HCT116 (cell line): ENCODE measurements at regions not wholly inside any gene's neighbourhood (a gene's known extent, or its start where the extent isn't known, plus 50 kb on each side); places are given as distances from the start of the nearest gene placed in this dataset.

Experiments used
- ATAC-seq: fragments of 200-7000 bp; cut with Tn5 transposase; 2 replicates; pipeline ENCODE4 v1.9.1; 2020; ENCODE audit warnings: mild to moderate bottlenecking, moderate library complexity
- BruUV-seq: library from RNA; stranded (reverse); fragments of 400-500 nt; replicated peaks from 2 replicates; lab custom pipeline; 2021; lab: Mats Ljungman, UMichigan
- CTCF ChIA-PET: fragments of 300-600 bp; sonication (Branson Sonifier 250); formaldehyde crosslinking; loops from one replicate; lab custom pipeline; 2021; ENCODE audit warnings: antibody characterized with exemption; lab: Charles Lee
- POLR2A ChIA-PET: fragments of 300-600, 350-600 bp; sonication (Branson Sonifier 250); formaldehyde crosslinking; loops from one replicate; lab custom pipeline; 2021; ENCODE audit warnings: antibody characterized with exemption; lab: Charles Lee
- RAD21 ChIA-PET, 2 experiments: fragments of 300-600 bp; sonication (Branson Sonifier 250); formaldehyde crosslinking; loops; one replicate each; lab custom pipeline; 2023; ENCODE audit warnings: low total read pairs in 2 of 2; ENCODE audit not compliant: uncharacterized antibody in 2 of 2, unreplicated experiment in 2 of 2, low non-redundant PET in 1 of 2; lab: Charles Lee
- DNase-seq: peaks from one replicate; pipeline ENCODE4 v3.0.0-alpha.2; 2010; ENCODE audit warnings: low read depth, low spot score
- H2AFZ ChIP-seq: fragments of 200-600 bp; shearing (Covaris generic), sonication (generic); 2 replicates; pipeline ENCODE4 v1.6.1; 2017; ENCODE audit warnings: low read depth, mixed run types, mixed read lengths, antibody characterized with exemption, low read length; ENCODE audit not compliant: poor library complexity, severe bottlenecking
- H3K27ac ChIP-seq: 2 replicates; pipeline ENCODE4 v1.5.1; 2012; ENCODE audit warnings: low read depth, low read length
- H3K27me3 ChIP-seq: fragments of 200-600 bp; sonication (generic); 2 replicates; pipeline ENCODE4 v1.6.1; 2016; ENCODE audit warnings: mixed run types, low read length, mixed read lengths; ENCODE audit not compliant: insufficient read depth
- H3K36me3 ChIP-seq, 2 experiments: fragments of 200-500 bp in 1 of 2; fragments of 200-600 bp in 1 of 2; sonication (Bioruptor generic) in 1 of 2; sonication (generic) in 1 of 2; 2 replicates each; pipeline versions ENCODE4 v1.5.1 to v1.6.1; 2014 to 2016; ENCODE audit warnings: low read length in 2 of 2, inconsistent platforms in 1 of 2, mixed read lengths in 1 of 2, mixed run types in 1 of 2; ENCODE audit not compliant: insufficient read depth in 2 of 2, control insufficient read depth in 1 of 2
- H3K4me1 ChIP-seq, 2 experiments: fragments of 200-600 bp in 1 of 2; sonication (generic) in 1 of 2; 2 replicates each; pipeline versions ENCODE4 v1.5.1 to v1.6.1; 2012 to 2017; ENCODE audit warnings: low read length in 2 of 2, inconsistent platforms in 1 of 2, mild to moderate bottlenecking in 1 of 2, mixed read lengths in 1 of 2, mixed run types in 1 of 2, moderate library complexity in 1 of 2; ENCODE audit not compliant: insufficient read depth in 2 of 2, control insufficient read depth in 1 of 2
- H3K4me2 ChIP-seq: fragments of 200-600 bp; sonication (generic); 2 replicates; pipeline ENCODE4 v1.6.1; 2017; ENCODE audit warnings: mixed run types, low read length, mixed read lengths
- H3K4me3 ChIP-seq, 2 experiments: fragments of 200-600 bp in 1 of 2; sonication (generic) in 1 of 2; replicated peaks in 1 of 2; 2 replicates each; pipeline ENCODE4 v1.5.1; 2011 to 2016; ENCODE audit warnings: low read length in 2 of 2, control low read depth in 1 of 2, low read depth in 1 of 2, mild to moderate bottlenecking in 1 of 2, mixed read lengths in 1 of 2, mixed run types in 1 of 2
- H3K79me2 ChIP-seq: fragments of 200-600 bp; sonication (generic); 2 replicates; pipeline ENCODE4 v1.6.1; 2017; ENCODE audit warnings: mild to moderate bottlenecking, mixed run types, low read length, moderate library complexity, mixed read lengths; ENCODE audit not compliant: insufficient read depth
- H3K9ac ChIP-seq: fragments of 200-600 bp; sonication (generic); 2 replicates; pipeline ENCODE4 v1.6.1; 2016; ENCODE audit warnings: low read length, mixed read lengths
- H3K9me2 ChIP-seq: fragments of 200-600 bp; sonication (generic), shearing (Covaris generic); 2 replicates; pipeline ENCODE4 v1.6.1; 2017; ENCODE audit warnings: mixed run types, mild to moderate bottlenecking, moderate library complexity; ENCODE audit not compliant: insufficient read depth
- H3K9me3 ChIP-seq, 2 experiments: fragments of 200-500 bp in 1 of 2; fragments of 200-600 bp in 1 of 2; sonication (Bioruptor generic) in 1 of 2; sonication (generic) in 1 of 2; 2 replicates each; pipeline ENCODE4 v1.6.1; 2014 to 2017; ENCODE audit warnings: low read length in 2 of 2, mixed read lengths in 2 of 2, inconsistent platforms in 1 of 2, low read depth in 1 of 2, mild to moderate bottlenecking in 1 of 2, mixed run types in 1 of 2, moderate library complexity in 1 of 2; ENCODE audit not compliant: control insufficient read depth in 1 of 2, insufficient read depth in 1 of 2
- H4K20me1 ChIP-seq: fragments of 200-600 bp; sonication (generic), shearing (Covaris generic); 2 replicates; pipeline ENCODE4 v1.6.1; 2017; ENCODE audit warnings: mixed run types, mild to moderate bottlenecking, moderate library complexity; ENCODE audit not compliant: insufficient read depth
- CBX3 ChIP-seq: IDR thresholded peaks from 2 replicates; pipeline ENCODE4 v1.6.1; 2012; ENCODE audit warnings: low read depth
- CEBPB ChIP-seq: IDR thresholded peaks from 2 replicates; pipeline ENCODE4 v1.6.1; 2012; ENCODE audit warnings: low read depth
- CTCF ChIP-seq, 3 experiments: fragments of 200-600 bp in 1 of 3; sonication (generic) in 1 of 3; IDR thresholded peaks in 2 of 3; conservative IDR thresholded peaks in 1 of 3; 2 replicates each; pipeline ENCODE4 v1.5.1; 2012 to 2017; ENCODE audit warnings: low read depth in 2 of 3, low read length in 2 of 3, antibody characterized with exemption in 1 of 3, borderline replicate concordance in 1 of 3, control low read depth in 1 of 3, mild to moderate bottlenecking in 1 of 3, mixed read lengths in 1 of 3, mixed run types in 1 of 3, moderate library complexity in 1 of 3; ENCODE audit not compliant: insufficient read depth in 1 of 3
- EGR1 ChIP-seq: IDR thresholded peaks from 2 replicates; pipeline ENCODE4 v1.6.1; 2012; ENCODE audit warnings: low read depth
- ELF1 ChIP-seq: IDR thresholded peaks from 2 replicates; pipeline ENCODE4 v1.6.1; 2012; ENCODE audit warnings: low read depth, borderline replicate concordance
- EZH2 ChIP-seq: fragments of 200-600 bp; sonication (generic); IDR thresholded peaks from 2 replicates; pipeline ENCODE4 v1.6.1; 2017; ENCODE audit warnings: antibody characterized with exemption, mixed run types
- EZH2phosphoT487 ChIP-seq: fragments of 200-600 bp; IDR thresholded peaks from 2 replicates; pipeline ENCODE4 v1.6.1; 2018; ENCODE audit warnings: antibody characterized with exemption, borderline replicate concordance
- FOSL1 ChIP-seq: IDR thresholded peaks from 2 replicates; pipeline ENCODE4 v1.6.1; 2012; ENCODE audit warnings: low read depth
- POLR2A ChIP-seq: IDR thresholded peaks from 2 replicates; pipeline ENCODE4 v1.7.0; 2011; ENCODE audit warnings: borderline replicate concordance; ENCODE audit not compliant: insufficient read depth, insufficient read length; ENCODE audit errors: extremely low read depth
- POLR2AphosphoS5 ChIP-seq: IDR thresholded peaks from 2 replicates; pipeline ENCODE4 v1.6.1; 2011; ENCODE audit warnings: mild to moderate bottlenecking, low read depth, low read length, moderate library complexity
- RAD21 ChIP-seq: IDR thresholded peaks from 2 replicates; pipeline ENCODE4 v1.6.1; 2012; ENCODE audit warnings: low read depth, mild to moderate bottlenecking
- SIN3A ChIP-seq: IDR thresholded peaks from 2 replicates; pipeline ENCODE4 v1.6.1; 2012; ENCODE audit warnings: low read depth
- SP1 ChIP-seq: IDR thresholded peaks from 2 replicates; pipeline ENCODE4 v1.6.1; 2012; ENCODE audit warnings: low read depth
- SRF ChIP-seq: IDR thresholded peaks from 2 replicates; pipeline ENCODE4 v1.6.1; 2012; ENCODE audit warnings: low read depth
- YY1 ChIP-seq: IDR thresholded peaks from 2 replicates; pipeline ENCODE4 v1.6.1; 2011; ENCODE audit warnings: low read length, low read depth, moderate library complexity, mild to moderate bottlenecking; ENCODE audit not compliant: insufficient replicate concordance; ENCODE audit errors: extremely low read depth
- ZBTB33 ChIP-seq: IDR thresholded peaks from 2 replicates; pipeline ENCODE4 v1.6.1; 2011; ENCODE audit warnings: mild to moderate bottlenecking, low read length, moderate library complexity; ENCODE audit not compliant: insufficient replicate concordance; ENCODE audit errors: extremely low read depth
- ZFX ChIP-seq: fragments of 450-650 bp; IDR thresholded peaks from 2 replicates; pipeline ENCODE4 v1.6.1; 2017
- ZNF274 ChIP-seq: fragments of 200-500 bp; sonication (Bioruptor generic); IDR thresholded peaks from 2 replicates; pipeline ENCODE4 v1.6.1; 2014; ENCODE audit warnings: mild to moderate bottlenecking, low read depth, low read length, inconsistent platforms
- intact Hi-C: fragments of 100-400 bp; cut with micrococcal nuclease; formaldehyde crosslinking; loops from 2 replicates; pipeline ENCODE4 v1.10.0; 2022

- Histone ChIP-seq H3K36me3 (no peaks in the 10 kb centered on the region), H3K9me2 (no peaks in the 10 kb centered on the region), H3K4me2 (no peak overlapping the region), H3K79me2 (no peaks in the 10 kb centered on the region), H2AFZ (no peak overlapping the region), H4K20me1 (no peaks in the 10 kb centered on the region), H3K9ac (no peak overlapping the region), H3K4me3 (no peak overlapping the region), H3K9me3 (no peaks in the 10 kb centered on the region), H3K27me3 (peaks cover 20% of the 10 kb centered on the region; the same call in 1 of the 2 replicates), H3K27ac (no peak overlapping the region), H3K4me1 (no peaks in the 10 kb centered on the region)
- ChIA-PET CTCF (no interaction called here), POLR2A (no interaction called here), RAD21 (no interaction called here)
- intact Hi-C loops = no loop called here
- ATAC-seq = no peak
- no peak for DNase-seq
- TF ChIP-seq SP1 (no peak), SIN3A (no peak), FOSL1 (no peak), CBX3 (no peak), ZFX (no peak), SRF (no peak), EZH2 (no peak), POLR2AphosphoS5 (no peak), ZNF274 (no peak)
- no TSS peak for BruUV-seq
Observed at GRCh38 chr1:14439015-14439414, 159.5 kb upstream of the KAZN start.

DNA sequence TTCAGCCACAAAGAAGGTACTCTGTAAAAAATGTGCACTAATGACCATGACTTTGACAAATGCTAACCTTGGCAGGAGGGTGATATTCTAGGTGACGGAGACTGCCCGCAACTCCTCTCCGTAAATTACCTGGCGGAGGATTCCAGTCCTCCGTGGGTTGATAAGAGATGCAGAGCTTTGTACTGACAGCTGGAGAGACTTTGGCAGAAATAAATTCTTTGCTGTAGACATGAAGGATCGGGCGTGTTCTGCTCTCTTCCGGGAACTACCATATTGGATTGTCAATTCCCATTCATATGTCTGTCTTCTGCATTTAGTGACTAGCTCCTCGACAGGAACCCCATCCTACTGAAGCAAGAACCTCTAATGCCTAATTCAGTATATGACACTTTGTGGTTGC, 158.3 kb upstream of the KAZN start:
- Histone ChIP-seq H3K27me3 (peaks cover 20% of the 10 kb centered on the region; the same call in 1 of the 2 replicates), H3K4me3 (no peak overlapping the region), H3K9me2 (no peaks in the 10 kb centered on the region), H3K79me2 (no peaks in the 10 kb centered on the region), H3K9me3 (no peaks in the 10 kb centered on the region), H4K20me1 (no peaks in the 10 kb centered on the region), H3K9ac (no peak overlapping the region), H3K4me2 (no peak overlapping the region), H3K4me1 (no peaks in the 10 kb centered on the region), H2AFZ (no peak overlapping the region), H3K36me3 (no peaks in the 10 kb centered on the region), H3K27ac (no peak overlapping the region)
- ChIA-PET POLR2A (no interaction called here), CTCF (no interaction called here), RAD21 (no interaction called here)
- DNase-seq = no peak
- BruUV-seq = no TSS peak
- ATAC-seq = no peak
- intact Hi-C loops = no loop called here
- TF ChIP-seq EZH2 (no peak), ZBTB33 (no peak), ZFX (no peak), SP1 (no peak), EZH2phosphoT487 (no peak), EGR1 (no peak), CBX3 (no peak), ZNF274 (no peak), CTCF (IDR thresholded peaks at IDR 0.05 in 2 of 3, conservative IDR thresholded peaks at IDR 0.05 in 1 of 3; ENCODE audit: borderline replicate concordance in 1 of 3, insufficient read depth in 1 of 3, low read depth in 2 of 3, low read length in 2 of 3) (no peak), POLR2A (no peak), SIN3A (no peak), FOSL1 (no peak), YY1 (no peak), ELF1 (no peak), CEBPB (no peak), RAD21 (no peak), SRF (no peak), POLR2AphosphoS5 (no peak)
